22Rv1 (cell line): ENCODE measurements at regions not wholly inside any gene's neighbourhood (a gene's known extent, or its start where the extent isn't known, plus 50 kb on each side); places are given as distances from the start of the nearest gene placed in this dataset.

Experiments
- ZFX ChIP-seq: fragments of 450-650 bp; IDR thresholded peaks from 2 replicates; pipeline ENCODE4 v1.6.1; 2017; ENCODE audit warnings: antibody characterized with exemption, borderline replicate concordance
- TF ChIP-seq, protein P1 (sequence below): fragments of 450-650 bp; IDR thresholded peaks from 2 replicates; pipeline ENCODE4 v1.5.1; 2017; ENCODE audit warnings: mild to moderate bottlenecking

DNA sequence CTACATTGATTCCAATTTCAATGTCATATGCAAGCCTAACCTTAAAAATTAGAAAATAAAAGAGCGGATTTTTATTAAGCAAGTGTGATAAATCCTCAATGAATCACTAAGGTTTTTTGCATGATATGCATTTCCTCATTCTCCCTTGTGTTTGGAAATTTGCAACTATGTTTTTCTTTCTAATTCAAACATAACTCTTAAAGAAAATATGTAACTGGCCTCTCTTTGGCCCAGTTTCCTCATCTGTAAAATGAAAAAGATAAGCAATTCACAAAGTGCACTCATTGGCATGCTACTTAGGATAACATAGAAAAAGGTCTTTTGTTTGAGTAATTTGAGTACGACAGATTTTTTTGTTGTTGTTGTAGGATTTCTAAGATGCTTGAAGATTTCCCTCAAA, 295.5 kb downstream of the CDH11 start:
- TF ChIP-seq, protein P1, sequence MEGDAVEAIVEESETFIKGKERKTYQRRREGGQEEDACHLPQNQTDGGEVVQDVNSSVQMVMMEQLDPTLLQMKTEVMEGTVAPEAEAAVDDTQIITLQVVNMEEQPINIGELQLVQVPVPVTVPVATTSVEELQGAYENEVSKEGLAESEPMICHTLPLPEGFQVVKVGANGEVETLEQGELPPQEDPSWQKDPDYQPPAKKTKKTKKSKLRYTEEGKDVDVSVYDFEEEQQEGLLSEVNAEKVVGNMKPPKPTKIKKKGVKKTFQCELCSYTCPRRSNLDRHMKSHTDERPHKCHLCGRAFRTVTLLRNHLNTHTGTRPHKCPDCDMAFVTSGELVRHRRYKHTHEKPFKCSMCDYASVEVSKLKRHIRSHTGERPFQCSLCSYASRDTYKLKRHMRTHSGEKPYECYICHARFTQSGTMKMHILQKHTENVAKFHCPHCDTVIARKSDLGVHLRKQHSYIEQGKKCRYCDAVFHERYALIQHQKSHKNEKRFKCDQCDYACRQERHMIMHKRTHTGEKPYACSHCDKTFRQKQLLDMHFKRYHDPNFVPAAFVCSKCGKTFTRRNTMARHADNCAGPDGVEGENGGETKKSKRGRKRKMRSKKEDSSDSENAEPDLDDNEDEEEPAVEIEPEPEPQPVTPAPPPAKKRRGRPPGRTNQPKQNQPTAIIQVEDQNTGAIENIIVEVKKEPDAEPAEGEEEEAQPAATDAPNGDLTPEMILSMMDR: no peak
- no peak for TF ChIP-seq ZFX
